ENCODE measurements at regions not wholly inside any gene's neighbourhood (a gene's known extent, or its start where the extent isn't known, plus 50 kb on each side); places are given as distances from the start of the nearest gene placed in this dataset.

DNA sequence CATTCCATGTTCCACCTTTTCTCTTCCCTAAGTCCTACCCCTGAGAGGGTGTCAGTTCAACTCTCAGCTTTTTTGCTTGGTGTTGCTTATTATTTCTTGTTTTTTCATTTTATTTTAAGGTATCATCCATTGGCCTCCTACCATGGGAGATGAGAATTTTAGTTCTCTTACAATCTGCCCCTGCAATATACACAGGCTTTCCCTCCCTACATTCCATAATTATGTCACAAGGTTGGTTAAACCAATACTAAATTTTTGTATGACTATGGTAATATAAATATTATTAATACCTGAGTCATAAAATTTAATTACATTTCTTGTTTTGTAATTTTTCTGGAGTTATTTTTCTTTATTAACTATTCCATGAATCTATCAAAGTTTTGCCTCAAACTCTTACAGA lies 216.2 kb downstream of the SNX19 start:
- Histone ChIP-seq H3K27ac (ENCODE audit: low read depth, low read length) (no peak overlapping the region), H3K9ac (ENCODE audit: low read depth, low read length) (no peak overlapping the region), H3K9me3 (ENCODE audit: control insufficient read depth, insufficient read depth, low read length) (no peaks in the 10 kb centered on the region), H3K4me3 (ENCODE audit: low read depth, low read length) (no peak overlapping the region), H3K36me3 (ENCODE audit: control insufficient read depth, insufficient read depth, low read length) (no peaks in the 10 kb centered on the region), H3K27me3 (ENCODE audit: control insufficient read depth, insufficient read depth, low read length) (no peaks in the 10 kb centered on the region), H3K4me1 (ENCODE audit: control insufficient read depth, insufficient read depth, low read length) (no peaks in the 10 kb centered on the region)

DNA sequence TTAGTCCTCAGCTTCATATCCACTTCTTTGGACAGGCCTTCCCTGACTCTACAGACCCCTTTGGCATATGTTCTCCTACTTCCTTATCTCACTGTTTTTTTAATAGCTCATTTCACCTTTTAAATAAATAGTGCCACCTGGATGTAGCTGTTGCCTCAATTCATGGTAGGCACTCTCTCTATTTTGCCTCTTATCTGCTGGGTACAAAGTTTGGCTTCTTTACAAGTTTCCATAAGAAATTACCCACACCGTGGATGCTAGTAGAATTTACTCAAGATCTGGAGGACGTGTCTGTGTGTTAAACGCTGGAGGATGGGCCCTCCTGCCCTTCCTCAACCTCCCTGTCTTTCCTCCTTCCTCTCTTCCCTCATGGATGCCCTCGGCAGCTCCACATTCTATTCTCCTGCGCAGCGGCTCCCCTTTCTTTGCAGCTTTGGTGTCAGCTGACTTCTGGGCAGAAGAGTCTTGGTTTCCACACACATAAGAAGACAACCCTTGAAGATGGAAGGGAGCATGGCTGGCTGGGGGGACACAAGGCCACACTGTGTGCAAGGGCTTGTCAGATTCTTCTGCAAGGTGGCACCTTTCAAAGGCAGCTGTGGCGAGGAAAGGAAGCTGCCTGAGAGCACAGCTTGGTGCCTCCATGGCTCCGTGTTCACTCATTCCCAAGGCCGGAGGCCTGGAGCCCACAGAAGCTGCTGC lies 212.6 kb downstream of the SNX19 start:
- no peaks in the 10 kb centered on the region for H3K27me3 ChIP-seq (ENCODE audit: control insufficient read depth, insufficient read depth, low read length)
- H3K9ac ChIP-seq (ENCODE audit: low read depth, low read length) = no peak overlapping the region
- H3K4me3 ChIP-seq (ENCODE audit: low read depth, low read length) = no peak overlapping the region
- no peaks in the 10 kb centered on the region for H3K9me3 ChIP-seq (ENCODE audit: control insufficient read depth, insufficient read depth, low read length)
- H3K27ac ChIP-seq (ENCODE audit: low read depth, low read length) = no peak overlapping the region
- H3K36me3 ChIP-seq (ENCODE audit: control insufficient read depth, insufficient read depth, low read length) = no peaks in the 10 kb centered on the region
- H3K4me1 ChIP-seq (ENCODE audit: control insufficient read depth, insufficient read depth, low read length) = no peaks in the 10 kb centered on the region

DNA sequence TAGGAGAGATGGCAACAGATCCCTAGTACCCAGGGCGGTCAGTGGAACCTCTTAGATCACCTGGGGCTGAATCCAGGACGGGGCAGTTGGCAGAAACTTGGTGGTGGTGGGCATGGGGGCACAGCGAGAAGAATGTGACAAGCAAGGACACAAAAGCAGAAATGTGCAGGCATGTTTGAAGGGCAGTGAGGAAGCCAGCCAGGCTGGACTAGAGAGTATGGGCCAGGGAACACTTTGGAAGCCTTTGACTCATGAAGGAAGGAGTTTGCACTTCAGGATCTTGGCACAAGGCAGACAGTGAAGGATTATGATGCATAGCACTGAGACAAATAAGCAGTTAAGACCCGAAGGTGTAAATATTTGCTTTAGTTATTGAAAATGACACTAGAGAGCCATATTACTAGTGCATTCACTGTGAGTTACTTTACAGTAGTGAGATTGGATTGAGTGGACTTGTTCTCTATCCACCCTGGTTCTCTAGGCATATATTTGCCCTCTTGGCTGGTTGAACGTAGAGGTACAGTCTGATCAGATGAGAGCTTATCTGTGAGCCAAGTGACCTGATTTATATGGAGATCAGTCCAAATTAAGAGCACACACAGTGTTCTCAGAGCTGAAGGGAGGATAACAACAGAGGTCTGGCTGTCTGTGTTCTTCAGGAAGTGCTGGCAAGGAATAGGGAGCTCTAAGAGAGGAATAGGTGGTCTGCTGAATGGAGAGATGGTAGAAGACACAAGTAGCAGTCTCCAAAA lies 210.4 kb downstream of the SNX19 start:
- no peaks in the 10 kb centered on the region for H3K36me3 ChIP-seq (ENCODE audit: control insufficient read depth, insufficient read depth, low read length)
- H3K27me3 ChIP-seq (ENCODE audit: control insufficient read depth, insufficient read depth, low read length) = no peaks in the 10 kb centered on the region
- no peak overlapping the region for H3K4me3 ChIP-seq (ENCODE audit: low read depth, low read length)
- no peaks in the 10 kb centered on the region for H3K4me1 ChIP-seq (ENCODE audit: control insufficient read depth, insufficient read depth, low read length)
- no peak overlapping the region for H3K9ac ChIP-seq (ENCODE audit: low read depth, low read length)
- H3K9me3 ChIP-seq (ENCODE audit: control insufficient read depth, insufficient read depth, low read length) = no peaks in the 10 kb centered on the region
- no peak overlapping the region for H3K27ac ChIP-seq (ENCODE audit: low read depth, low read length)

DNA sequence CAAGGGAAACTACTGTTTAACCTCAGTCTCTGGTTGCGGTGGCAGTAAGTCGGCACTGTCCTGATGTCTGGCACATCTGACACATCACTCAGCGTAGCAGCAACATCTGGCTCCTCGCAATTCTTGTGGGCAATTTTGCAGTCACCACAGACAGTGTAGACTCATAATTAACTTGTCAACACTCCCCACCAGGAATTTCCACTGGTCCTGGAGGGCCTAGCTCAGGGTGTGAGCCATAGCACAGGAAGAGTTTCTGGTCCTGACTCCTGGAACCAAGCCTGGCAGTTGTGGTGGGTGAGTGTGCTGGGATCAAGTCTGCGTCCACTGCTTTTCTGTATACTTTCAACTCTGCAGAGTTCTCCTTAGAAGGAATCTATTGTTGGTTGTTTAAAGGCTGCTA lies 209.7 kb downstream of the SNX19 start:
- no peak overlapping the region for H3K4me3 ChIP-seq (ENCODE audit: low read depth, low read length)
- no peaks in the 10 kb centered on the region for H3K36me3 ChIP-seq (ENCODE audit: control insufficient read depth, insufficient read depth, low read length)
- H3K27ac ChIP-seq (ENCODE audit: low read depth, low read length) = no peak overlapping the region
- H3K9me3 ChIP-seq (ENCODE audit: control insufficient read depth, insufficient read depth, low read length) = no peaks in the 10 kb centered on the region
- no peaks in the 10 kb centered on the region for H3K27me3 ChIP-seq (ENCODE audit: control insufficient read depth, insufficient read depth, low read length)
- H3K9ac ChIP-seq (ENCODE audit: low read depth, low read length) = no peak overlapping the region
- H3K4me1 ChIP-seq (ENCODE audit: control insufficient read depth, insufficient read depth, low read length) = no peaks in the 10 kb centered on the region

DNA sequence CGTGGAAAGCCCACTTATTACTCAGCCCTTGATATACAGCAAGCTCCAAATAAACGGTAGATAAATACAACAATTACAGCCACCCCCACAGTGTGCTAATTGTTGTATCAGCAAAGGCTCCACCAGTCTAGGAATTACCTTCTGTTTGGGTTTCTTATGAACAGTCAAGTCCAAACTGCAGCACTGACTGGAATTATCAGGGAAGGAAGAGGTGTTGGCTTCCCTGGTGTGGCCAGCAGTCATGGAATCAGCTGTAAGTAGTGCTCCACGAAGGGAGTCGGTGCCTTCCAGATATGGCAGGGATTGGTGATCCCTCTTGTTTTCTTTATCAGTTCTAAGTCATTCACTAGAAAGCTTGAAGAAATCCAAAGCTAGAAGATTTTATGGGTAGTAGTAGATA lies 209.1 kb downstream of the SNX19 start:
- no peak overlapping the region for H3K4me3 ChIP-seq (ENCODE audit: low read depth, low read length)
- H3K27ac ChIP-seq (ENCODE audit: low read depth, low read length) = no peak overlapping the region
- no peaks in the 10 kb centered on the region for H3K9me3 ChIP-seq (ENCODE audit: control insufficient read depth, insufficient read depth, low read length)
- H3K36me3 ChIP-seq (ENCODE audit: control insufficient read depth, insufficient read depth, low read length) = no peaks in the 10 kb centered on the region
- no peaks in the 10 kb centered on the region for H3K27me3 ChIP-seq (ENCODE audit: control insufficient read depth, insufficient read depth, low read length)
- H3K4me1 ChIP-seq (ENCODE audit: control insufficient read depth, insufficient read depth, low read length) = no peaks in the 10 kb centered on the region
- no peak overlapping the region for H3K9ac ChIP-seq (ENCODE audit: low read depth, low read length)

DNA sequence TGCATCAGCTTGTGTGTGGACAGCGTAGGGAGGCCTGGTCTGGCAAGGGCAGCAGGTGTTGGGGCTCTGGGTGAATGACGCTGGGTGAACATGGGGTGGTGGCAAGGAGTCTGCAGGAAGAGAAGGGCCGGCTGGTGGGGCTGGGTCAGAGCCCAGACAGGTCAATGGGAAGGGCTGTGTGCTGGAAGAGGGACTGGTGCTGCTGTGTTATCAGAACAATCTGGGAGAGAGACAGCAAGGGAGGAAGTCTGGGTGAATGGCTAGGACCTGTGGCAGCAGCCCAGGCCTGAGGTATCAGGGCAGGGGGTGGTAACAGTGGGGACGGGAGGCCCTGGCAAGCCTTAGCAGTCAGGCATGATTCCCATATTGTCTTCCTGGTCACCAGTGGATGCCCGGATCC lies 206.7 kb downstream of the SNX19 start:
- H3K27me3 ChIP-seq (ENCODE audit: control insufficient read depth, insufficient read depth, low read length) = no peaks in the 10 kb centered on the region
- H3K4me1 ChIP-seq (ENCODE audit: control insufficient read depth, insufficient read depth, low read length) = no peaks in the 10 kb centered on the region
- H3K9me3 ChIP-seq (ENCODE audit: control insufficient read depth, insufficient read depth, low read length) = no peaks in the 10 kb centered on the region
- no peaks in the 10 kb centered on the region for H3K36me3 ChIP-seq (ENCODE audit: control insufficient read depth, insufficient read depth, low read length)
- no peak overlapping the region for H3K4me3 ChIP-seq (ENCODE audit: low read depth, low read length)
- H3K9ac ChIP-seq (ENCODE audit: low read depth, low read length) = no peak overlapping the region
- no peak overlapping the region for H3K27ac ChIP-seq (ENCODE audit: low read depth, low read length)

DNA sequence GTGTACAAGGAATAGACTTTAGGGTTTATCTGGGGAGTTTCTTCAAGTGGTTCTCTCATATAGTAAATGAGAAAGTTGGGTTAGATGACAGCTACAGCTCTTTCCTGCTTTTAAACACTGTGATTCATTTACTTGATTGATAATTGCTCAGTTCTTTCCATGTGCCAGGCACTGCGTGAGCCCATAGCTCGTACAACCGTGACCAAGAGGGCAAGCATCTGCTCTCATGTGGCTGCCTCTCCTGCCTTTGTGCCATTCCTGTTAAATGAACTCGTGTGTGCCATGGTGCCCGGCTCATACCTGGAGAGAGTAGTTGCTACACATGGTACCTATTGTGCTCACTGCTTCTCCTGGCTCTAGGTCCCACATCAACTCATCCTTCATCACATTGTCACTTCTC lies 206.3 kb downstream of the SNX19 start:
- H3K4me1 ChIP-seq (ENCODE audit: control insufficient read depth, insufficient read depth, low read length) = no peaks in the 10 kb centered on the region
- no peaks in the 10 kb centered on the region for H3K27me3 ChIP-seq (ENCODE audit: control insufficient read depth, insufficient read depth, low read length)
- no peaks in the 10 kb centered on the region for H3K9me3 ChIP-seq (ENCODE audit: control insufficient read depth, insufficient read depth, low read length)
- H3K36me3 ChIP-seq (ENCODE audit: control insufficient read depth, insufficient read depth, low read length) = no peaks in the 10 kb centered on the region
- H3K9ac ChIP-seq (ENCODE audit: low read depth, low read length) = no peak overlapping the region
- no peak overlapping the region for H3K27ac ChIP-seq (ENCODE audit: low read depth, low read length)
- H3K4me3 ChIP-seq (ENCODE audit: low read depth, low read length) = no peak overlapping the region

DNA sequence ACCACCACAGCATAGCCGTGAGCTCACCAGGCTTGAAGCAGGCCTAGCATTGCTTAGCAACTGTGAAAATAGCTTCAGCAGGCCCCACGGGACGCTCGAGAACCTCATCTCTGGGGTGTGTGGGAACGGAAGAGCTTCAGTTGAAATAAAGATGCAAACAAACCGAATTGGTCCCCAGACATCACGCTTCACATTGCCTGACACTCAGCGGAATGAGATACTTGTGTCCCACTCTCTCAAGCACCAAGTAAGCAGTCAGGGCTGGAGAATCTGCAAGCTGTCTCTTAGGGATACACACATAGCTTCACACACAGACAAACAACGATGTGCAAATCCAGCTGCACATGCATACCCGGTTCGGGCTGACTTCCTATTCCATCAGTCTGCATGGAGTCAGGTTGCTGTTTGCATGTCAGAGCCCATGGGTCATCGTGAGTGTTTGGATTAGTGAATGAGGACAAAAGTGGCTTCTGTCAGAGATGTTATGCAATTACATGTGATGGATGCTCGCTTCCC lies 205.7 kb downstream of the SNX19 start:
- no peak overlapping the region for H3K27ac ChIP-seq (ENCODE audit: low read depth, low read length)
- no peaks in the 10 kb centered on the region for H3K9me3 ChIP-seq (ENCODE audit: control insufficient read depth, insufficient read depth, low read length)
- no peaks in the 10 kb centered on the region for H3K27me3 ChIP-seq (ENCODE audit: control insufficient read depth, insufficient read depth, low read length)
- no peaks in the 10 kb centered on the region for H3K36me3 ChIP-seq (ENCODE audit: control insufficient read depth, insufficient read depth, low read length)
- no peaks in the 10 kb centered on the region for H3K4me1 ChIP-seq (ENCODE audit: control insufficient read depth, insufficient read depth, low read length)
- no peak overlapping the region for H3K9ac ChIP-seq (ENCODE audit: low read depth, low read length)
- H3K4me3 ChIP-seq (ENCODE audit: low read depth, low read length) = no peak overlapping the region

DNA sequence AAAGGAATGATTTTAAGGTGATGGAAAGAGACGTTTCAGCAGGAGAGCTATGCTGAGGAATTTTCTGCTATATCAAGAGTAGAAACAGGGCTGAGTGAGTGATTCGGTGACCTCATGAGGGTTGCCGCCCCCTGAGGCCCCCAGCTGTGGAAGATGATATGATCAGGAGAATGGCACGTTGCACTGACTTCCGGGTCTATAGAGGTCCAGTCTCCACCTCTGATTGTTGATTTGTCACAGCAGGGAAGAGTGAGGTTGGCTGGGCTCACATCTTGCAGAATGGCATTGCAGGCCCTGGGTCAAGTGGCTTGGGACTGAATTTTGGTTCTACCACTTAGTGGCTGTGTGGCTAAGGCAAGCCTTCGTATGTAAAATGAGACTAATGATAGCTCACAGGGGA lies 205.1 kb downstream of the SNX19 start:
- Histone ChIP-seq H3K9me3 (ENCODE audit: control insufficient read depth, insufficient read depth, low read length) (no peaks in the 10 kb centered on the region), H3K9ac (ENCODE audit: low read depth, low read length) (no peak overlapping the region), H3K4me1 (ENCODE audit: control insufficient read depth, insufficient read depth, low read length) (no peaks in the 10 kb centered on the region), H3K27ac (ENCODE audit: low read depth, low read length) (no peak overlapping the region), H3K4me3 (ENCODE audit: low read depth, low read length) (no peak overlapping the region), H3K36me3 (ENCODE audit: control insufficient read depth, insufficient read depth, low read length) (no peaks in the 10 kb centered on the region), H3K27me3 (ENCODE audit: control insufficient read depth, insufficient read depth, low read length) (no peaks in the 10 kb centered on the region)

DNA sequence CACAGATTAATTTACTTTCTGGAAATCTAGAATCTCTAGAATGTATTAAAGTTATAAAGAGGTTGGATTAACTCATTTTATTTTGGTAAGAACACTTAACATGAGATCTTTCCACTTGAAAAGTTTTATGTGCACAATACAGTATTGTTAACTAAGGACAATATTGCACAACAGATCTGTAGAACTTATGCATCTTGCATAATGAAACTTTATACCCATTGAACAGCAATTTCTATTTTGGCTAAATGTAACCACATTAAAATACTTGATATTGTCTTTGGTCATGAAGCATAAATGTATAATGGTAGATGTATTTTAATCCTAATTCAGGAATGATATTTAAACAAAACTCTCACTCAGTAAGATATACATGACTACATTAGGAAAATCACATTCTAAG lies 203.8 kb downstream of the SNX19 start:
- no peaks in the 10 kb centered on the region for H3K9me3 ChIP-seq (ENCODE audit: control insufficient read depth, insufficient read depth, low read length)
- H3K36me3 ChIP-seq (ENCODE audit: control insufficient read depth, insufficient read depth, low read length) = no peaks in the 10 kb centered on the region
- H3K4me1 ChIP-seq (ENCODE audit: control insufficient read depth, insufficient read depth, low read length) = no peaks in the 10 kb centered on the region
- H3K4me3 ChIP-seq (ENCODE audit: low read depth, low read length) = no peak overlapping the region
- no peak overlapping the region for H3K9ac ChIP-seq (ENCODE audit: low read depth, low read length)
- H3K27me3 ChIP-seq (ENCODE audit: control insufficient read depth, insufficient read depth, low read length) = no peaks in the 10 kb centered on the region
- H3K27ac ChIP-seq (ENCODE audit: low read depth, low read length) = no peak overlapping the region

DNA sequence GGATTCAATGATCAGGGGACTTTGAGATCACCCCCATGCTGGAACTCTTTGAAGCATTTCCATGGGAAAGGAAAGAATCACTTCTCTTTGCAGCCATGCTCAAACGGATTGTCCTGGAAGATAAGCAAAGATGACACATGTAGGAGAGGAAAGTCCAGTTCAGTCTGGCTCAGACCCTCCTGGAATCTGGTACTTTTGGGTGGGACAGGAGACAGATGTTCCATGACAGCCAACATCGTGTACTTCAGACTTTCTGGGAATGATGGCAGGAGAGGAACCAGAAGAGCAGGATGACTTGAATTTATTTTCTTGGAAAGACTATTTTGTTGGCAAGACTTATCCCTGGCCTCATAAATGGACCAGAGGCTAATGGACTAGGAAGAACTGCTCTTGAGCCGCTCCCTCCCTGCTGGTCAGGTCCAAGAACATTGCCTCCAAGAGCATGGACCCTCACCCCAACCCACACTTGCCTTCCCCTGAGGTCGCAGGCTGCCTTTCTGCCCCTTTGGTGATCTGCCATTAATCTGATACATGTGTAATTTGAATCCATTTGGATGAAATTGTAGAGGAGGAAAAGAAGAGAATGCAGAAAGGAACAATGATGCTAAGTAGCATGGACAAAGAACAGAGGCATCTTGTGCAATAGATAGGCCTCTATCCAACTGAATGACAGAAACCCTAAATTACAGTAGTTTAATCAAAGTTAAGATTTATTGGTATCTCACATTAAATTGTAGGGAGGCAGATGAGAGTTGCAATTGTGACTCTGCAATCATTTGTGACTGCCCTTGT lies 201.0 kb downstream of the SNX19 start:
- Histone ChIP-seq H3K27ac (ENCODE audit: low read depth, low read length) (no peak overlapping the region), H3K36me3 (ENCODE audit: control insufficient read depth, insufficient read depth, low read length) (no peaks in the 10 kb centered on the region), H3K4me1 (ENCODE audit: control insufficient read depth, insufficient read depth, low read length) (no peaks in the 10 kb centered on the region), H3K9ac (ENCODE audit: low read depth, low read length) (no peak overlapping the region), H3K9me3 (ENCODE audit: control insufficient read depth, insufficient read depth, low read length) (no peaks in the 10 kb centered on the region), H3K4me3 (ENCODE audit: low read depth, low read length) (no peak overlapping the region), H3K27me3 (ENCODE audit: control insufficient read depth, insufficient read depth, low read length) (no peaks in the 10 kb centered on the region)

All from HUES48 (cell line).